ENCODE measurements at regions not wholly inside any gene's neighbourhood (a gene's known extent, or its start where the extent isn't known, plus 50 kb on each side); places are given as distances from the start of the nearest gene placed in this dataset.

DNA sequence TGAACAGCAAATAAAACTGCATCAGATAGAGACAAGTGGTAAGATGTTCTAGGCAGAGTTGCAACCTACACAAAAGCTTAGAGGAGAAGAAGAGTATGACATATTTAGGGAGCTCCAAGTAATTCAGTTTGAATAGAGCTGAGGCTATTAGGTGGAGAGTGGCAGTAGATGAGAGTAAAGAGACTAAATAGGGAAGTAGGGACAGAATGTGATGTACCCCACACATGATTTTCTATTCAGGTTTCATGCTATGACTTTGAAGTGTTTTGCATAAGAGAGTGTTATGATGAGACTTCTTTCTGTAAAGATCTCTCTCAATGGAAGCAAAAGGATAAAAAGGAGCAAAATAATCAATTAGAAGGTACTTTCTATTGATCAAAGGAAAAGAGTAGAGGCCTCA, 206.8 kb upstream of the ERBB4 start:
- Mint-ChIP-seq H3K9me3 (no peaks in the 10 kb centered on the region), H3K27me3 (ENCODE audit: low read depth) (no peaks in the 10 kb centered on the region), H3K4me3 (no peak overlapping the region), H3K36me3 (ENCODE audit: low read depth) (no peaks in the 10 kb centered on the region), H3K27ac (ENCODE audit: unreplicated experiment) (no peak overlapping the region), H3K4me1 (no peaks in the 10 kb centered on the region)
- TF ChIP-seq CTCF (conservative IDR thresholded peaks at IDR 0.05): no peak
- no peak for DNase-seq (ENCODE audit: low read depth, low spot score)

GRCh38 chr2:212737392-212738172, 199.0 kb upstream of the ERBB4 start:
- no peaks in the 10 kb centered on the region for H3K27me3 Mint-ChIP-seq (ENCODE audit: low read depth)
- no peaks in the 10 kb centered on the region for H3K36me3 Mint-ChIP-seq (ENCODE audit: low read depth)
- no peaks in the 10 kb centered on the region for H3K4me1 Mint-ChIP-seq
- no peaks in the 10 kb centered on the region for H3K9me3 Mint-ChIP-seq
- H3K4me3 Mint-ChIP-seq: no peak overlapping the region
- TF ChIP-seq CTCF (conservative IDR thresholded peaks at IDR 0.05): no peak
- no peak overlapping the region for H3K27ac Mint-ChIP-seq (ENCODE audit: unreplicated experiment)
- DNase-seq (ENCODE audit: low read depth, low spot score): no peak

DNA sequence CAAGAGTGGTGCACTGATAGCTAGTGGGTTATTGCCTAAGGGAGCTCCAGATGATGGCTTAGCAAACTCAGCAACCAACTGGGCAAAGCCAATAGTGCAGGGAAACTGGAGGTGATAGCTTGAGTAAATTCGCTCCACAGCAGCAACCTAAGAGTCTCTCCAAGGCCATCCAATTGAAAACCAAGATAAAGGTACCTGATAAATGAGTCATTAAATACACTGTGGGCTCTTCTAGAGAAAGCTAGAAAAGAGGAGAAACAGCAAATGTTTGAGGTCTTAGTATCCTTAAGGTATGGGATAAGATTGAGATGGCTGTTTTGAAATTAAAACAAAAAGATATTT, 197.8 kb upstream of the ERBB4 start:
- Mint-ChIP-seq H3K9me3 (no peaks in the 10 kb centered on the region), H3K27me3 (ENCODE audit: low read depth) (no peaks in the 10 kb centered on the region), H3K4me3 (no peak overlapping the region), H3K36me3 (ENCODE audit: low read depth) (no peaks in the 10 kb centered on the region), H3K27ac (ENCODE audit: unreplicated experiment) (no peak overlapping the region), H3K4me1 (no peaks in the 10 kb centered on the region)
- DNase-seq (ENCODE audit: low read depth, low spot score): no peak
- no peak for TF ChIP-seq CTCF (conservative IDR thresholded peaks at IDR 0.05)

GRCh38 chr2:212733273-212733672, 194.7 kb upstream of the ERBB4 start:
- Mint-ChIP-seq H3K4me1 (no peaks in the 10 kb centered on the region), H3K36me3 (ENCODE audit: low read depth) (no peaks in the 10 kb centered on the region), H3K4me3 (no peak overlapping the region), H3K27me3 (ENCODE audit: low read depth) (no peaks in the 10 kb centered on the region), H3K9me3 (no peaks in the 10 kb centered on the region), H3K27ac (ENCODE audit: unreplicated experiment) (no peak overlapping the region)
- TF ChIP-seq CTCF (conservative IDR thresholded peaks at IDR 0.05): no peak
- DNase-seq (ENCODE audit: low read depth, low spot score): no peak

- H3K27ac Mint-ChIP-seq (ENCODE audit: unreplicated experiment): no peak overlapping the region
- no peak for TF ChIP-seq CTCF (conservative IDR thresholded peaks at IDR 0.05)
- no peaks in the 10 kb centered on the region for H3K4me1 Mint-ChIP-seq
- DNase-seq (ENCODE audit: low read depth, low spot score): no peak
- no peaks in the 10 kb centered on the region for H3K36me3 Mint-ChIP-seq (ENCODE audit: low read depth)
- H3K27me3 Mint-ChIP-seq (ENCODE audit: low read depth): no peaks in the 10 kb centered on the region
- no peaks in the 10 kb centered on the region for H3K9me3 Mint-ChIP-seq
- H3K4me3 Mint-ChIP-seq: no peak overlapping the region
These were observed 194.3 kb upstream of the ERBB4 start for GRCh38 chr2:212732860-212733259.

Measured in neural crest cell (in vitro differentiated cells).